ENCODE measurements at regions not wholly inside any gene's neighbourhood (a gene's known extent, or its start where the extent isn't known, plus 50 kb on each side); places are given as distances from the start of the nearest gene placed in this dataset.

- TF ChIP-seq CTCF (IDR thresholded peaks at IDR 0.05; ENCODE audit: borderline replicate concordance, extremely low read depth, insufficient read depth) = no peak
- H3K9ac ChIP-seq (ENCODE audit: low read length in 3 of 3) = no peak overlapping the region
- H3K36me3 ChIP-seq (ENCODE audit: control insufficient read depth in 2 of 3, insufficient read depth in 3 of 3, low read length in 3 of 3) = no peaks in the 10 kb centered on the region
- FAIRE-seq (no peak), DNase-seq (no peak)
- H3K9me3 ChIP-seq (ENCODE audit: control insufficient read depth in 2 of 3, insufficient read depth in 1 of 3, low read length in 3 of 3) = no peaks in the 10 kb centered on the region
- H3K4me1 ChIP-seq (ENCODE audit: control insufficient read depth in 2 of 3, insufficient read depth in 2 of 3, low read depth in 1 of 3, low read length in 3 of 3) = no peaks in the 10 kb centered on the region
- no peak overlapping the region for H3K4me3 ChIP-seq (ENCODE audit: low read length in 3 of 3)
- no peak overlapping the region for H3K27ac ChIP-seq (ENCODE audit: low read depth in 2 of 2, low read length in 2 of 2)
- no peaks in the 10 kb centered on the region for H3K27me3 ChIP-seq (ENCODE audit: control insufficient read depth, insufficient read depth, low read length)
- intact Hi-C loops (cut with DNase I) = no loop called here
These were observed 1325.0 kb downstream of the BRINP3 start for GRCh38 chr1:189152685-189153084.

- Histone ChIP-seq H3K36me3 (ENCODE audit: control insufficient read depth in 2 of 3, insufficient read depth in 3 of 3, low read length in 3 of 3) (no peaks in the 10 kb centered on the region), H3K4me3 (ENCODE audit: low read length in 3 of 3) (no peak overlapping the region), H3K4me1 (ENCODE audit: control insufficient read depth in 2 of 3, insufficient read depth in 2 of 3, low read depth in 1 of 3, low read length in 3 of 3) (no peaks in the 10 kb centered on the region), H3K27ac (ENCODE audit: low read depth in 2 of 2, low read length in 2 of 2) (no peak overlapping the region), H3K27me3 (ENCODE audit: control insufficient read depth, insufficient read depth, low read length) (no peaks in the 10 kb centered on the region), H3K9me3 (ENCODE audit: control insufficient read depth in 2 of 3, insufficient read depth in 1 of 3, low read length in 3 of 3) (no peaks in the 10 kb centered on the region), H3K9ac (ENCODE audit: low read length in 3 of 3) (no peak overlapping the region)
- TF ChIP-seq CTCF (IDR thresholded peaks at IDR 0.05; ENCODE audit: borderline replicate concordance, extremely low read depth, insufficient read depth) = no peak
- DNase-seq = no peak
- intact Hi-C loops (cut with DNase I) = no loop called here
- no peak for FAIRE-seq
These were observed 1319.5 kb downstream of the BRINP3 start for GRCh38 chr1:189158155-189158554.

GRCh38 chr1:189175889-189176288 is 1301.8 kb downstream of the BRINP3 start:
- DNase-seq (no peak), FAIRE-seq (no peak)
- Histone ChIP-seq H3K9ac (ENCODE audit: low read length in 3 of 3) (no peak overlapping the region), H3K4me1 (ENCODE audit: control insufficient read depth in 2 of 3, insufficient read depth in 2 of 3, low read depth in 1 of 3, low read length in 3 of 3) (no peaks in the 10 kb centered on the region), H3K4me3 (ENCODE audit: low read length in 3 of 3) (no peak overlapping the region), H3K9me3 (ENCODE audit: control insufficient read depth in 2 of 3, insufficient read depth in 1 of 3, low read length in 3 of 3) (no peaks in the 10 kb centered on the region), H3K27me3 (ENCODE audit: control insufficient read depth, insufficient read depth, low read length) (no peaks in the 10 kb centered on the region), H3K27ac (ENCODE audit: low read depth in 2 of 2, low read length in 2 of 2) (no peak overlapping the region), H3K36me3 (ENCODE audit: control insufficient read depth in 2 of 3, insufficient read depth in 3 of 3, low read length in 3 of 3) (no peaks in the 10 kb centered on the region)
- no peak for TF ChIP-seq CTCF (IDR thresholded peaks at IDR 0.05; ENCODE audit: borderline replicate concordance, extremely low read depth, insufficient read depth)
- intact Hi-C loops (cut with DNase I) = no loop called here

GRCh38 chr1:189180057-189180456 is 1297.6 kb downstream of the BRINP3 start:
- H3K9ac ChIP-seq (ENCODE audit: low read length in 3 of 3) = no peak overlapping the region
- FAIRE-seq = no peak
- H3K36me3 ChIP-seq (ENCODE audit: control insufficient read depth in 2 of 3, insufficient read depth in 3 of 3, low read length in 3 of 3) = no peaks in the 10 kb centered on the region

More at GRCh38 chr1:189180057-189180456, 1297.6 kb downstream of the BRINP3 start:
- intact Hi-C loops (cut with DNase I) = no loop called here
- Histone ChIP-seq H3K27ac (ENCODE audit: low read depth in 2 of 2, low read length in 2 of 2) (no peak overlapping the region), H3K27me3 (ENCODE audit: control insufficient read depth, insufficient read depth, low read length) (no peaks in the 10 kb centered on the region), H3K4me3 (ENCODE audit: low read length in 3 of 3) (no peak overlapping the region), H3K9me3 (ENCODE audit: control insufficient read depth in 2 of 3, insufficient read depth in 1 of 3, low read length in 3 of 3) (no peaks in the 10 kb centered on the region), H3K4me1 (ENCODE audit: control insufficient read depth in 2 of 3, insufficient read depth in 2 of 3, low read depth in 1 of 3, low read length in 3 of 3) (no peaks in the 10 kb centered on the region)
- DNase-seq = no peak
- TF ChIP-seq CTCF (IDR thresholded peaks at IDR 0.05; ENCODE audit: borderline replicate concordance, extremely low read depth, insufficient read depth) = no peak
